GM18517 (cell line): ENCODE measurements at regions not wholly inside any gene's neighbourhood (a gene's known extent, or its start where the extent isn't known, plus 50 kb on each side); places are given as distances from the start of the nearest gene placed in this dataset.

ENCODE experiments used
- ATAC-seq: cut with Tn5 transposase; IDR thresholded peaks from one replicate; pipeline ENCODE4 v1.9.1; 2021; ENCODE audit warnings: mild to moderate bottlenecking, moderate library complexity; ENCODE audit not compliant: unreplicated experiment

GRCh38 chr3:41088882-41089281 is 110.4 kb upstream of the CTNNB1 start:
- no peak for ATAC-seq

GRCh38 chr3:41089566-41089965 is 109.7 kb upstream of the CTNNB1 start:
- no peak for ATAC-seq

- ATAC-seq = no peak
These were observed 106.5 kb upstream of the CTNNB1 start for GRCh38 chr3:41092844-41093243.

GRCh38 chr3:41093476-41093875 is 105.8 kb upstream of the CTNNB1 start:
- no peak for ATAC-seq

GRCh38 chr3:41094351-41094750 is 105.0 kb upstream of the CTNNB1 start:
- no peak for ATAC-seq

- no peak for ATAC-seq
These were observed 103.6 kb upstream of the CTNNB1 start for GRCh38 chr3:41095702-41096101.

- ATAC-seq = no peak
These were observed 101.3 kb upstream of the CTNNB1 start for GRCh38 chr3:41097896-41098496.

GRCh38 chr3:41101231-41101630 is 98.1 kb upstream of the CTNNB1 start:
- ATAC-seq = no peak

GRCh38 chr3:41102053-41102556 is 97.2 kb upstream of the CTNNB1 start:
- no peak for ATAC-seq

GRCh38 chr3:41102750-41103149 is 96.6 kb upstream of the CTNNB1 start:
- ATAC-seq = no peak

- ATAC-seq = no peak
These were observed 96.1 kb upstream of the CTNNB1 start for GRCh38 chr3:41103200-41103599.

GRCh38 chr3:41104147-41104546 is 95.2 kb upstream of the CTNNB1 start:
- ATAC-seq = no peak

GRCh38 chr3:41106691-41107090 is 92.6 kb upstream of the CTNNB1 start:
- no peak for ATAC-seq

GRCh38 chr3:41111011-41111410 is 88.3 kb upstream of the CTNNB1 start:
- ATAC-seq = no peak

- ATAC-seq = no peak
These were observed 86.8 kb upstream of the CTNNB1 start for GRCh38 chr3:41112466-41112865.

- ATAC-seq = no peak
These were observed 84.2 kb upstream of the CTNNB1 start for GRCh38 chr3:41115069-41115468.

- ATAC-seq = no peak
These were observed 82.5 kb upstream of the CTNNB1 start for GRCh38 chr3:41116851-41117250.

- peak; percentile 89 for ATAC-seq
These were observed 81.9 kb upstream of the CTNNB1 start for GRCh38 chr3:41117398-41117870.

- no peak for ATAC-seq
These were observed 80.6 kb upstream of the CTNNB1 start for GRCh38 chr3:41118461-41119390.

GRCh38 chr3:41120460-41120859 is 78.8 kb upstream of the CTNNB1 start:
- no peak for ATAC-seq

GRCh38 chr3:41125258-41125657 is 74.0 kb upstream of the CTNNB1 start:
- no peak for ATAC-seq

- ATAC-seq = no peak
These were observed 72.8 kb upstream of the CTNNB1 start for GRCh38 chr3:41126472-41126871.
